B cell (primary cell): ENCODE measurements at regions not wholly inside any gene's neighbourhood (a gene's known extent, or its start where the extent isn't known, plus 50 kb on each side); places are given as distances from the start of the nearest gene placed in this dataset.

Experiments
- ATAC-seq: fragments of 200-7000 bp; cut with Tn5 transposase; one replicate; pipeline ENCODE4 v1.10.0; 2021; ENCODE audit warnings: low read depth, mild to moderate bottlenecking, moderate number of reproducible peaks, moderate library complexity
- CTCF ChIA-PET: fragments of 350-600 bp; sonication (Branson Sonifier 250); formaldehyde crosslinking; loops from one replicate; lab custom pipeline; 2021; ENCODE audit warnings: antibody characterized with exemption, inconsistent platforms; lab: Charles Lee
- POLR2A ChIA-PET: fragments of 350-600 bp; sonication (Branson Sonifier 250); formaldehyde crosslinking; loops from one replicate; lab custom pipeline; 2021; ENCODE audit warnings: antibody characterized with exemption; lab: Charles Lee
- DNase-seq: peaks from one replicate; pipeline ENCODE4 v3.0.0; 2013
- H2AFZ ChIP-seq: 2 replicates; pipeline ENCODE4 v1.6.1; 2012; ENCODE audit warnings: mild to moderate bottlenecking, low read depth, low read length; ENCODE audit not compliant: insufficient read depth, poor library complexity, severe bottlenecking
- H3K27ac ChIP-seq, 2 donors: 1 replicate in 1 of 2; 2 replicates in 1 of 2; pipeline ENCODE4 v1.5.1; 2012 to 2013; ENCODE audit warnings: low read length in 2 of 2, mild to moderate bottlenecking in 2 of 2, moderate library complexity in 1 of 2
- H3K27me3 ChIP-seq, 4 experiments: fragments of 200-600 bp in 1 of 4; sonication (generic) in 1 of 4; replicated peaks in 1 of 4; 1 replicate in 2 of 4; 2 replicates in 2 of 4; pipeline versions ENCODE4 v1.6.1 to v1.7.0; 2013 to 2016; ENCODE audit warnings: low read length in 3 of 4, mild to moderate bottlenecking in 2 of 4, mixed read lengths in 1 of 4, moderate library complexity in 1 of 4; ENCODE audit not compliant: insufficient read depth in 4 of 4, control insufficient read depth in 3 of 4; ENCODE audit errors: control extremely low read depth in 1 of 4
- H3K36me3 ChIP-seq, 2 experiments: replicated peaks in 1 of 2; 1 replicate in 1 of 2; 2 replicates in 1 of 2; pipeline versions ENCODE4 v1.6.1 to v1.7.1; 2013; ENCODE audit warnings: low read length in 1 of 2; ENCODE audit not compliant: insufficient read depth in 2 of 2, control insufficient read depth in 1 of 2; ENCODE audit errors: control extremely low read depth in 1 of 2, extremely low read depth in 1 of 2
- H3K4me1 ChIP-seq, 2 donors: fragments of 200-600 bp in 1 of 2; sonication (generic) in 1 of 2; 1 replicate in 1 of 2; 2 replicates in 1 of 2; pipeline versions ENCODE4 v1.5.1 to v1.6.1; 2013 to 2017; ENCODE audit warnings: low read length in 2 of 2; ENCODE audit not compliant: control insufficient read depth in 2 of 2, insufficient read depth in 2 of 2
- H3K4me2 ChIP-seq: replicated peaks from 2 replicates; pipeline ENCODE3; 2012; ENCODE audit warnings: mild to moderate bottlenecking, low read depth, low read length; ENCODE audit not compliant: poor library complexity, severe bottlenecking
- H3K4me3 ChIP-seq, 5 experiments: fragments of 200-600 bp in 1 of 5; sonication (generic) in 1 of 5; 1 replicate in 3 of 5; 2 replicates in 2 of 5; pipeline versions ENCODE4 v1.5.1 to v1.7.0; 2011 to 2016; ENCODE audit warnings: low read length in 4 of 5, mild to moderate bottlenecking in 4 of 5, low read depth in 2 of 5, control low read depth in 1 of 5, moderate library complexity in 1 of 5; ENCODE audit not compliant: insufficient read depth in 1 of 5; ENCODE audit errors: control extremely low read depth in 1 of 5, extremely low read depth in 1 of 5
- H3K79me2 ChIP-seq: fragments of 200-600 bp; sonication (generic); one replicate; pipeline ENCODE4 v1.6.0; 2016; ENCODE audit warnings: low read length; ENCODE audit not compliant: control insufficient read depth, insufficient read depth
- H3K9ac ChIP-seq: fragments of 200-600 bp; sonication (generic); 2 replicates; pipeline ENCODE4 v1.6.1; 2017; ENCODE audit warnings: mild to moderate bottlenecking, low read length, moderate library complexity
- H3K9me3 ChIP-seq, 3 donors: one replicate each; pipeline versions ENCODE4 v1.6.1 to v1.7.1; 2013; ENCODE audit warnings: low read length in 2 of 3; ENCODE audit not compliant: control insufficient read depth in 2 of 3, insufficient read depth in 1 of 3; ENCODE audit errors: control extremely low read depth in 1 of 3
- H4K20me1 ChIP-seq: 2 replicates; pipeline ENCODE4 v1.6.0; 2012; ENCODE audit warnings: mild to moderate bottlenecking, low read length; ENCODE audit not compliant: insufficient read depth, control insufficient read depth, poor library complexity, severe bottlenecking
- H3K27ac Mint-ChIP-seq: one replicate; pipeline ENCODE4 v1.8.0; 2021; ENCODE audit warnings: mixed read lengths
- H3K27me3 Mint-ChIP-seq: one replicate; pipeline ENCODE4 v1.8.0; 2021; ENCODE audit warnings: mixed read lengths
- H3K4me1 Mint-ChIP-seq: one replicate; pipeline ENCODE4 v1.8.0; 2021; ENCODE audit warnings: mixed read lengths
- H3K4me3 Mint-ChIP-seq: one replicate; pipeline ENCODE4 v1.8.0; 2021; ENCODE audit warnings: mixed read lengths
- H3K9me3 Mint-ChIP-seq: one replicate; pipeline ENCODE4 v1.8.0; 2022; ENCODE audit warnings: mixed read lengths; ENCODE audit not compliant: insufficient read depth
- CTCF ChIP-seq: fragments of 200-600 bp; IDR thresholded peaks from one replicate; pipeline ENCODE4 v1.8.0; 2022; ENCODE audit warnings: antibody characterized with exemption, mild to moderate bottlenecking
- EZH2 ChIP-seq: IDR thresholded peaks from 2 replicates; pipeline ENCODE4 v1.6.1; 2012; ENCODE audit warnings: borderline replicate concordance, low read depth, mild to moderate bottlenecking, moderate library complexity, low read length; ENCODE audit not compliant: insufficient read depth, poor library complexity, severe bottlenecking
- WGBS: methylation state at CpG from one replicate; pipeline ENCODE4 v1.1.5; 2013; ENCODE audit warnings: missing lambda C conversion rate; ENCODE audit not compliant: insufficient coverage; 5-methylcytosine and 5-hydroxymethylcytosine counted together
- intact Hi-C: fragments of 100-400 bp; cut with micrococcal nuclease; formaldehyde crosslinking; loops from one replicate; pipeline ENCODE4 v1.10.0; 2022

DNA sequence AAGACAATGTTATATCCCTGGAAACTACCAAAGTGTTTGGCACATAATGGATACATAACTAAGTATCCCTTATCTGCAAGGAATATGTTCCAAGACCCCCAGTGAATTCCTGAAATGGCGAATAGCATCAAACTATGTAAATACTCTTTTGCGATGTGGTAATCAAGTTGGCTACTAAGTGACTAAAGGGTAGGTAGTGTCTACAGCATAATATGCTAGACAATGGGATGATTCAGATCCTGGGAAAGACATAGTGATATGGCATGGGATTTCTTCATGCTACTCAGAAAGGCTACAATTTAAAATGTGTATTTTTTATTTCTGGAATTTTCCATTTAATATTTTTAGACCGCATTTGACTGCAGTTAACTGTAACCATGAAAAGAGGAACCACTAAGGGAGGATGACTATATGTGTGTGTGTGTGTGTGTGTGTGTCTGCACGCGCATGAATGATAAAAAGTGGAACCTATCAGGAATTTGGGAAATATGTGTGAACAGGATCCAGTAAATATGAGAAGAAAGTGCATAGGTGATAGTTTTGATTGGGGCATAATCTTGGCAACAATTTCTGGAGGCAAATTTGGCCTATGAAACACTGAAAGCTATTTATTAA is 1899.9 kb downstream of the NCAM2 start:
- H3K36me3 ChIP-seq: no peaks in the 10 kb centered on the region
- H3K27me3 ChIP-seq: no peaks in the 10 kb centered on the region
- no peak overlapping the region for H3K27ac ChIP-seq
- H3K4me1 ChIP-seq: no peaks in the 10 kb centered on the region
- ChIA-PET POLR2A (no interaction called here), CTCF (no interaction called here)
- Mint-ChIP-seq H3K27ac (no peak overlapping the region), H3K27me3 (no peaks in the 10 kb centered on the region), H3K4me1 (no peaks in the 10 kb centered on the region), H3K4me3 (no peak overlapping the region), H3K9me3 (no peaks in the 10 kb centered on the region)
- H3K79me2 ChIP-seq: no peaks in the 10 kb centered on the region
- TF ChIP-seq EZH2 (no peak), CTCF (no peak)
- intact Hi-C loops: no loop called here
- DNase-seq: no peak
- H4K20me1 ChIP-seq: no peaks in the 10 kb centered on the region
- no peak overlapping the region for H3K4me2 ChIP-seq
- no peak overlapping the region for H2AFZ ChIP-seq
- ATAC-seq: no peak
- no peak overlapping the region for H3K9ac ChIP-seq
- H3K9me3 ChIP-seq: no peaks in the 10 kb centered on the region
- WGBS: 30% methylated on average over 3 of the region's 5 CpGs
- no peak overlapping the region for H3K4me3 ChIP-seq

DNA sequence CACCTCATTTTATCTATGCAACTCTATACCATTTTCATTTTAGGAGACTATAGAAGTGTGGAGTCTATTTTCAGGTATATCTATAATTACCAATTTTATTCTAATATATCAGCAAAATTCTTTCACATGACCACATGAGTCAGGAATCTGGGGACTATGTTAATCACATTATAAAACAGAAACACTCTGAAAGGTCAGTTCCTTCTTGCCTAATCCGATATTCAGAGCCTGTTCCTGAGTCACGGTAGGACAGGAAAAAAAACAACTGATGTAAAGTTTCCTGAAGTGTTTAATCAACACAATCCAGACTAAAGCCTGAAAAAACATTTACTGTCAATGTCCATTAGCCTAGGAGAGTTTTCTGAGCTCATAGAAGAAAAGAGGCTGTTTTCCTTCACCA is 1902.3 kb downstream of the NCAM2 start:
- POLR2A ChIA-PET: no interaction called here
- Mint-ChIP-seq H3K9me3 (no peaks in the 10 kb centered on the region), H3K27ac (no peak overlapping the region), H3K27me3 (no peaks in the 10 kb centered on the region), H3K4me3 (no peak overlapping the region), H3K4me1 (no peaks in the 10 kb centered on the region)
- Histone ChIP-seq H4K20me1 (no peaks in the 10 kb centered on the region), H3K36me3 (no peaks in the 10 kb centered on the region), H3K4me3 (no peak overlapping the region), H3K4me2 (no peak overlapping the region), H3K4me1 (no peaks in the 10 kb centered on the region), H3K9me3 (no peaks in the 10 kb centered on the region), H3K27me3 (no peaks in the 10 kb centered on the region), H3K27ac (no peak overlapping the region), H3K79me2 (no peaks in the 10 kb centered on the region), H2AFZ (no peak overlapping the region), H3K9ac (no peak overlapping the region)
- WGBS: no CpG with 5 or more reads among the region's 2 CpGs
- TF ChIP-seq CTCF: no peak
- TF ChIP-seq EZH2: no peak
- DNase-seq (no peak), ATAC-seq (no peak)
- intact Hi-C loops: no loop called here
- CTCF ChIA-PET: no interaction called here
